ENCODE measurements at regions not wholly inside any gene's neighbourhood (a gene's known extent, or its start where the extent isn't known, plus 50 kb on each side); places are given as distances from the start of the nearest gene placed in this dataset.

GRCh38 chr12:131608740-131609690 is 101.9 kb upstream of the SFSWAP start:
- H2AFZ ChIP-seq (ENCODE audit: low read depth, low read length) = peak overlapping the region; percentile 84
- H3K4me2 ChIP-seq (ENCODE audit: insufficient read depth, low read length) = no peak overlapping the region; the same call in 1 of the 2 replicates
- no peak overlapping the region for H3K4me3 ChIP-seq
- no peak overlapping the region for H3K9ac ChIP-seq (ENCODE audit: insufficient read depth in 1 of 2, low read depth in 2 of 2, low read length in 2 of 2)
- no peaks in the 10 kb centered on the region for H3K36me3 ChIP-seq (ENCODE audit: control insufficient read depth, insufficient read depth, low read length)
- H3K4me1 ChIP-seq (replicated peaks in 1 of 2; ENCODE audit: control insufficient read depth in 2 of 2, insufficient read depth in 2 of 2, low read length in 2 of 2) = peaks cover 20 to 22% of the 10 kb centered on the region in 2 experiments
- ChIA-PET POLR2A (no interaction called here), CTCF (ENCODE audit: low intra/inter-chr PET ratio) (no interaction called here)
- no peak overlapping the region for H3K27ac ChIP-seq (ENCODE audit: extremely low read depth, low read depth, low read length)
- WGBS (ENCODE audit: insufficient coverage, low coverage, missing lambda C conversion rate) = 27% methylated on average over 26 of the region's 27 CpGs
- intact Hi-C loops (cut with micrococcal nuclease) (loop anchor here (10.0 kb wide), 1 partner anchor 106 kb away; the partner anchor contains the start of gene SFSWAP), in situ Hi-C loops (cut with MboI) (no loop called here)
- H3K27me3 ChIP-seq (ENCODE audit: control insufficient read depth in 2 of 2, insufficient read depth in 2 of 2, low read length in 2 of 2) = peaks cover 4 to 42% of the 10 kb centered on the region in 2 experiments; a peak in 3 of 5 replicates
- peak; percentile 78 to 86 (median 82) for DNase-seq (ENCODE audit: extremely low read depth in 1 of 4, low spot score in 3 of 4)
- H3K9me3 ChIP-seq (replicated peaks; ENCODE audit: control insufficient read depth, insufficient read depth, low read depth, low read length) = no peaks in the 10 kb centered on the region
- ATAC-seq = peak; percentile 88
- no peaks in the 10 kb centered on the region for H3K79me2 ChIP-seq (ENCODE audit: control insufficient read depth, insufficient read depth, low read length)
- no peaks in the 10 kb centered on the region for H4K20me1 ChIP-seq (replicated peaks; ENCODE audit: control insufficient read depth, insufficient read depth, low read length)
- H3K9me1 ChIP-seq (ENCODE audit: control insufficient read depth, insufficient read depth, low read length) = peaks cover 4% of the 10 kb centered on the region
- no TSS peak for BruUV-seq (replicated peaks)
- peak; percentile 90 for FAIRE-seq
- no peak for TF ChIP-seq PHF8 (IDR thresholded peaks at IDR 0.05; ENCODE audit: borderline replicate concordance, low read length)
- TF ChIP-seq FOXP1 (CRISPR knock-in tag; IDR thresholded peaks at IDR 0.05) = peak; percentile 53; the same call in 1 of the 2 replicates
- TF ChIP-seq CC2D1A (IDR thresholded peaks at IDR 0.05) = no peak
- TF ChIP-seq MYNN (IDR thresholded peaks at IDR 0.05) = 0 out of 2 replicates have a peak, but pooled peaks have one; percentile 22
- TF ChIP-seq MYNN (CRISPR knock-in tag; IDR thresholded peaks at IDR 0.05) = no peak
- TF ChIP-seq, protein P1, sequence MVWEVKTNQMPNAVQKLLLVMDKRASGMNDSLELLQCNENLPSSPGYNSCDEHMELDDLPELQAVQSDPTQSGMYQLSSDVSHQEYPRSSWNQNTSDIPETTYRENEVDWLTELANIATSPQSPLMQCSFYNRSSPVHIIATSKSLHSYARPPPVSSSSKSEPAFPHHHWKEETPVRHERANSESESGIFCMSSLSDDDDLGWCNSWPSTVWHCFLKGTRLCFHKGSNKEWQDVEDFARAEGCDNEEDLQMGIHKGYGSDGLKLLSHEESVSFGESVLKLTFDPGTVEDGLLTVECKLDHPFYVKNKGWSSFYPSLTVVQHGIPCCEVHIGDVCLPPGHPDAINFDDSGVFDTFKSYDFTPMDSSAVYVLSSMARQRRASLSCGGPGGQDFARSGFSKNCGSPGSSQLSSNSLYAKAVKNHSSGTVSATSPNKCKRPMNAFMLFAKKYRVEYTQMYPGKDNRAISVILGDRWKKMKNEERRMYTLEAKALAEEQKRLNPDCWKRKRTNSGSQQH (CRISPR knock-in tag; IDR thresholded peaks at IDR 0.05) = 0 out of 2 replicates have a peak, but pooled peaks have one; percentile 61
- peak; percentile 95 for TF ChIP-seq MYC (IDR thresholded peaks at IDR 0.05; ENCODE audit: low read depth, low read length)
- TF ChIP-seq MYC (CRISPR knock-in tag; IDR thresholded peaks at IDR 0.05; ENCODE audit: borderline replicate concordance, low read depth) = no peak
- no peak for TF ChIP-seq ZNF133 (CRISPR knock-in tag; IDR thresholded peaks at IDR 0.05)
- TF ChIP-seq ZNF217 (CRISPR knock-in tag; IDR thresholded peaks at IDR 0.05) = no peak
- TF ChIP-seq JUN (IDR thresholded peaks at IDR 0.05; ENCODE audit: borderline replicate concordance, low read depth, low read length) = no peak
- no peak for TF ChIP-seq JUN (CRISPR knock-in tag; IDR thresholded peaks at IDR 0.05; ENCODE audit: borderline replicate concordance)
- TF ChIP-seq HNRNPLL (IDR thresholded peaks at IDR 0.05; ENCODE audit: low read depth, low read length, poor library complexity, severe bottlenecking) = no peak
- TF ChIP-seq ZNF197 (CRISPR knock-in tag; IDR thresholded peaks at IDR 0.05; ENCODE audit: low read depth) = no peak
- peak; percentile 37; the same call in 1 of the 2 replicates for TF ChIP-seq CREM (IDR thresholded peaks at IDR 0.05; ENCODE audit: low read depth)
- no peak for TF ChIP-seq TARDBP (IDR thresholded peaks at IDR 0.05)
- TF ChIP-seq NONO (IDR thresholded peaks at IDR 0.05; ENCODE audit: low read depth in 2 of 2, low read length in 1 of 2) = no peak
- TF ChIP-seq TRIM24 (IDR thresholded peaks at IDR 0.05) = no peak; a peak in 1 of 4 replicates
- TF ChIP-seq ZNF583 (CRISPR knock-in tag; IDR thresholded peaks at IDR 0.05) = no peak
- peak; percentile 32 to 68 for TF ChIP-seq E2F6 (IDR thresholded peaks at IDR 0.05; ENCODE audit: borderline replicate concordance in 1 of 2, extremely low read depth in 1 of 2, insufficient read depth in 1 of 2, insufficient read length in 1 of 2, low read depth in 1 of 2, low read length in 1 of 2, poor library complexity in 1 of 2, severe bottlenecking in 1 of 2)
